Astrocyte of the spinal cord (primary cell): ENCODE measurements at regions not wholly inside any gene's neighbourhood (a gene's known extent, or its start where the extent isn't known, plus 50 kb on each side); places are given as distances from the start of the nearest gene placed in this dataset.

Experiments
- DNase-seq: peaks from one replicate; pipeline ENCODE4 v3.0.0; 2011; ENCODE audit warnings: low read depth, low spot score
- H3K4me3 ChIP-seq: 2 replicates; pipeline ENCODE4 v1.5.1; 2011; ENCODE audit warnings: low read depth, mild to moderate bottlenecking, low read length, moderate library complexity
- CTCF ChIP-seq: IDR thresholded peaks from 2 replicates; pipeline ENCODE4 v1.5.1; 2012; ENCODE audit warnings: low read depth, mild to moderate bottlenecking, low read length, inconsistent platforms
- in situ Hi-C: cut with HindIII; loops from 2 replicates; pipeline ENCODE4 v1.10.0; 2017; ENCODE audit warnings: low sequenced_read_pairs

GRCh38 chr12:5223881-5224280, 180.2 kb downstream of the KCNA5 start:
- DNase-seq: no peak
- TF ChIP-seq CTCF: no peak
- in situ Hi-C loops: no loop called here

GRCh38 chr12:5226581-5226980, 182.9 kb downstream of the KCNA5 start:
- no peak for DNase-seq
- H3K4me3 ChIP-seq: no peak overlapping the region
- in situ Hi-C loops: no loop called here
- TF ChIP-seq CTCF: no peak

More at GRCh38 chr12:5223881-5224280, 180.2 kb downstream of the KCNA5 start:
- H3K4me3 ChIP-seq: no peak overlapping the region

GRCh38 chr12:5227708-5228373, 184.2 kb downstream of the KCNA5 start:
- no peak for TF ChIP-seq CTCF
- in situ Hi-C loops: no loop called here
- H3K4me3 ChIP-seq: no peak overlapping the region
- no peak for DNase-seq

GRCh38 chr12:5230156-5230555, 186.5 kb downstream of the KCNA5 start:
- DNase-seq: peak; percentile 63
- no peak for TF ChIP-seq CTCF
- in situ Hi-C loops: no loop called here
- H3K4me3 ChIP-seq: no peak overlapping the region

- no peak for TF ChIP-seq CTCF
- in situ Hi-C loops: no loop called here
- H3K4me3 ChIP-seq: no peak overlapping the region
- DNase-seq: no peak
Measured at GRCh38 chr12:5230861-5231260, 187.2 kb downstream of the KCNA5 start.

GRCh38 chr12:5232291-5232690, 188.6 kb downstream of the KCNA5 start:
- DNase-seq: no peak
- H3K4me3 ChIP-seq: no peak overlapping the region
- in situ Hi-C loops: no loop called here
- no peak for TF ChIP-seq CTCF
